Activated CD8-positive, alpha-beta memory T cell treated with anti-CD3 and anti-CD28 coated beads for 24 hours (primary cell): ENCODE measurements at regions not wholly inside any gene's neighbourhood (a gene's known extent, or its start where the extent isn't known, plus 50 kb on each side); places are given as distances from the start of the nearest gene placed in this dataset.

Experiments
- DNase-seq: peaks from one replicate; pipeline ENCODE4 v3.0.0-alpha.2; 2020

- no peak for DNase-seq
These were observed 675.4 kb downstream of the SEMA5A start for GRCh38 chr5:8870349-8870958.

DNA sequence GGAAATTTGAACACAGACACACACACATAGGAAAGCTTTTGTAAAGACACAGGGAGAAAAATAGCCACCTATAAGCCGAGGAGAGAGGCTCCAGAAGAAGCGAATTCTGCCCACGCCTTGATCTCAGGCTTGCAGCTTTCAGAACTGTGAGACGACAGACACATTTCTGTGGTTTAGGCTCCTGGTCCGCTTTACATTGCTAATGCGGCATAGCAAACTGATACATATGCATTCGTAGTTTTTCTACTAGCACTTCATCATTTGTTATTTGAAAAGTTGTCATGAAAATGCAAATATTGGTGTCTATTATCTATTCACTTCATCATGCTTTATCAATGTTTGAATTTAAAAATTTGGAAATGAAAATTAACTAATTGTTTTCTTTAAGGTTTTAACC lies 674.9 kb downstream of the SEMA5A start:
- DNase-seq, result no peak

DNA sequence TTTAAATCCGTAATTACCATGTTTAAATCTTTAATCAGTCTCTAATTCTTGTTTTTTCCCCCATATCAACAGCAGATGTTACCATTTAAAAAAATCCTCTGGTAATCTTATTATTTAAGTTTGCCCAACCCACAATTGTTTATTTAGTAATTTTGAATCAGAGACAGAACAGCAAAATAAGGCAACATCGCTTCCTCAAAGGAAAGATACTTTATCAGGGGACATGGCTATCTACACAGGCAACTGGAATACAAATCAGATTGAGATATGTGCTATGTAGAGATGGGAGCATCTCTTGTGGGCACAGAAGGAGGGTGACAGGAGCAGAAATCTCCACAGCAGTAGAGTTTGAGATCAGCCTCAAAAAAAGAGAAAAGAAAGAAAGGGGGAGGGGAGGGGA lies 674.4 kb downstream of the SEMA5A start:
- DNase-seq, result no peak

DNA sequence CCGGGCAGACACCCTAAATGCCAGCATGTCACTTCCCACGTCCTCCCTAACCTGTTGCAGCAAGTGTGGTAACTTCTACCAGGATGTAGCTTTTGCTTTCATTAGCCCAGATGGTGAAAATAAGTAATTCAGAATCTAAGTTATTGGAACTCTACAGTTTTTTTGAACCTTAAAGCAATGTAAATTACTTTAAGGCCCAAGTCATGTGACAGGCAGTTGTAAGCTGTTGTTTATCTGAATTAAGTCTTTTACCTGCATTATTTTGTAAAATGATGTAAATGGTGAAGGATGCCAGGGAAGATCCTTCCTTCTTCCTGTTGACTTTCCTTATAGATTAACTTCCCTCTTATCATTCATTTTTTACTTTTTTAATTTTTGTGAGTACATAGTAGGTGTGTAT lies 670.2 kb downstream of the SEMA5A start:
- DNase-seq, result no peak

DNA sequence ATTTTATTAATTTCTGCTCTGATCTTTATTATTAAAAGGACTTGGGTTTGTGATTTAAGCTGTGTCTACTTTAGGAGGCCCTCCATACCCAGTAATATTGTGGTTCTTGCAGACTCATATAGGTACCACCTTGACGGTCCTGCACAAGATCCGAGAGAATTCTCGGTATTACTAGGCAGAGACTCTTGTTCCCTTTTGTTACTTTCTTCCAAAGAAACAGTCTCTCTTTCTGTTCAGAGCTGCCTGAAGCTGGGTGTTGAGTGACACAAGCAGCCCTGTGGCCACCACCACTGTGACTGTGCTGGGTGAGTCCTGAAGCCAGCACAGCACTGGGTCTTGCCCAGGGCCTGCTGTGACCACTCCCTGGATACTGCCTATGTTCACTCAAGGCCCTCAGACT lies 666.6 kb downstream of the SEMA5A start:
- DNase-seq, result no peak

GRCh38 chr5:8884029-8884428 lies 661.8 kb downstream of the SEMA5A start:
- no peak for DNase-seq

DNA sequence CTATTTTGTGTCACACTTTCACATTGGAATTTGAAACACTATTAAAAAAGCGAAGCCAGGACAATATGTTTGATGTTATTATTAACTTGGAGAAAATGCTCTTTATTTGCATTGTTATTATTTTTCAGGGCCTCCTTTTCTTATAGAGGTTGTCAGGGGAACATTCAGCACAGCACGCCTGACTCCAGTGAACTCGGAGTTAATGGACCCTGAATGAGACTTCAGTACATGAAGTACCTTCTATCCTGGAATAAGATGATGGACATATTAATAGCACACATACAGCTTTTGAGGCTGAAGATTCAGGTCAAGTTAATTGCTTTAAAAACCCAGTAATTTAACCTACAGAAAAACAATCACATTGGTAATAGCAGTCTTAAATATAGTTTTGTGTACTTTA lies 652.9 kb downstream of the SEMA5A start:
- DNase-seq, result no peak

GRCh38 chr5:8894031-8894430 lies 651.8 kb downstream of the SEMA5A start:
- DNase-seq, result no peak

DNA sequence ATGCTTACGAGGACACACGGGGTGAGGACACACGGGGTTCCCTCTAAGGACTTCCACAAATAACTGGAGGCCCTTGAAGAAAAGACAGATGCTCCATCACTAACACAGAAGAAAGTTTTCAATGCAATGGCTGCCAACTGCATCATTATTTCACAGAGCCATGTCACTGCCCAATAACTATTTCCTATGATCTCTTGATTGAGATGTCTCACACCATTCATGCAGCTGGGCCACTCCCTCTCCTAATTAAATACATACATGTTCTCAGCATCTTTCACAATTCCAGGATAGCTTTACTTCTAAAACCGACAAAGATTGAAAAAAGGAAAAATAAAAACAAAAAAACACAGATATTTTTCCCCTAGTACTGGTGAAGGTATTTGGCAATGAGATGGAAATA lies 650.8 kb downstream of the SEMA5A start:
- DNase-seq, result no peak

- no peak for DNase-seq
These were observed 650.3 kb downstream of the SEMA5A start for GRCh38 chr5:8895599-8895998.

DNA sequence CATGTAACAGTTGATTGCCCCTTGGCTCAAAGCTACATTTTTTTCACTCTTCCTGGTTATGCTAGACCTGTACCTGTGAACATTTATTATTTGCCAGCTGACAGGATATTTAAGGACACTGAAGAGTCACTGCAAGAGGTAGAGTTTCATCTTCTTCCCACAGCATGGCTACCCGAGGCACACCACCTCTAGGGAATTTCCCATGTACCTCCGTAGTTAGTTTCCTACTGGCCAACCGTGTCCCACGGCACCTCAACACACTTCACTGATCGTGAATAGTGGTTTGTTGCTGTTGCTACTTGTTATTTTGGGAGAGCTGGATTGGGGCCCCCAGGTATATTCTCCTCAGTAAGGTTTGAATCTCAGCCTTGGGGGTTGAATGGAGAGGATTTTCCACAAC lies 648.6 kb downstream of the SEMA5A start:
- DNase-seq, result no peak

DNA sequence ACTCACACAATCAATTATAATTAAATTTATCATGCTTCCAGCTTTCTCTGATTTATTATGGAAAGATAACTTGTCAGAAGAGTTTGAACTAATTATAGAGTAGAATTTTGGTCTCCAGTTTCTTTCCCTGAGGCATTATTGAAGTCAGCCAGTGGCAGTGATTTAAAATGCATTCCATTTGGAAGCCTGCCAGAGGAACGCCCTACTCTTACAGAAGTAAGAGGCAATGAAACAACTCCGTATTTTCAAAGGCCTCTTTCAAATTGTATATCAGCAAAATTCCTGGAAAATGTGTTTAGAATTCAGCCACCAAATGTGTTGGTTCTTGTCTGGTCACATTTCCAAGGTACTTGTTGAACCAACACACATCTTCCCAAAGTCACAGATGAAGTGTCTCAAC lies 640.9 kb downstream of the SEMA5A start:
- DNase-seq, result no peak

- no peak for DNase-seq
These were observed 639.4 kb downstream of the SEMA5A start for GRCh38 chr5:8906303-8906967.

GRCh38 chr5:8907168-8907868 lies 638.6 kb downstream of the SEMA5A start:
- no peak for DNase-seq

- no peak for DNase-seq
These were observed 637.7 kb downstream of the SEMA5A start for GRCh38 chr5:8908055-8908683.

- no peak for DNase-seq
These were observed 633.8 kb downstream of the SEMA5A start for GRCh38 chr5:8912106-8912505.

- DNase-seq, result no peak
These were observed 632.4 kb downstream of the SEMA5A start for GRCh38 chr5:8913522-8913921.

DNA sequence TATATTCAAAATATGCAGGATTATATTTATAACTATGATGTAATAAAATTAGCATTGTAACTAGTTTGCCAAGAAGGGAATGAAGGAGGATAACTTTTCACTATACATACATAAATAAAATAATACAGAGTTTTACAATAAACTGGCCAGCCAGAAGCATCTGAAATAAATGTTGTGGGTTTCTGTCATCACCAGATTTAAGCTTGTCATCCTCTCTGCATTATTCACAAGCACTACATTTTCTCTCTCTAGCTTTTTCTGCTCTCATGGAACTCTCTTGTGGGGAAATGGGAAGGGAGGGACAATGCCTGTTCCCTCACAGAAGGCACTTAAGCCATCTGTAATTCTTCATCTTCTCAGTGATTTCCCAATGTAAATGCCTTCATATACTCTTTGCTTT lies 626.8 kb downstream of the SEMA5A start:
- no peak for DNase-seq

DNA sequence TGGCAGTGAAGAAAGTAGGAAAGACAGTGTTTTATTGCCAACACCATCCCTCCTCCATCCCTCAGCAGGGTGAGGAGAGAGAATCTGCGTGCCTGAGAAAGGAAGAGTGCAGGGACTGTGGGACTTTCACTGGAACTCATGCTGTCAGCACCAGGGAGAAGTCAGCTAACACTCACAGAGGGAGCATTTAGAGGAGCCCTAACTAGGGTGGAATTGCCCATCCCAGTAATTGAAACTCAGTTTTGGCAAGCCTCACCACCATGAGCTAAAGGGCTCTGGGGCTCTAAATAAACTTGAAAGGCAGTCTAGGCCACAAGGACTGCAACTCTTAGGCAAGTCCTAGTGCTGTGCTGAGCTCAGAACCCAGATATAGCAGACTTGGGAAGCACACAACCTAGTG lies 622.3 kb downstream of the SEMA5A start:
- no peak for DNase-seq

- no peak for DNase-seq
These were observed 621.7 kb downstream of the SEMA5A start for GRCh38 chr5:8924054-8924793.

DNA sequence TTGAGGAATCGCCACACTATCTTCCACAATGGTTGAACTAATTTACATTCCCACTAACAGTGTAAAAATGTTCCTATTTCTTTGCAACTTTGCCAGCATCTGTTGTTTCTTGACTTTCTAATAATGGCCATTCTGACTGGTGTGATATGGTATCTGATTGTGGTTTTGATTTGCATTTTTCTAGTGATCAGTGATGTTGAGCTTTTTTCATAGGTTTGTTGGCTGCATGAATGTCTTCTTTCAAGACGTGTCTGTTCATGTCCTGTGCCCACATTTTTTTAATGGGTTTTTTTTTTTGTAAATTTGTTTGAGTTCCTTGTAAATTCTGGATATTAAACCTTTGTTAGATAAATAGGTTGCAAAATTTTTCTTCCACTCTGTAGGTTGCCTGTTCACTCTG lies 615.9 kb downstream of the SEMA5A start:
- DNase-seq, result no peak

- DNase-seq, result no peak
These were observed 611.4 kb downstream of the SEMA5A start for GRCh38 chr5:8934455-8934854.

DNA sequence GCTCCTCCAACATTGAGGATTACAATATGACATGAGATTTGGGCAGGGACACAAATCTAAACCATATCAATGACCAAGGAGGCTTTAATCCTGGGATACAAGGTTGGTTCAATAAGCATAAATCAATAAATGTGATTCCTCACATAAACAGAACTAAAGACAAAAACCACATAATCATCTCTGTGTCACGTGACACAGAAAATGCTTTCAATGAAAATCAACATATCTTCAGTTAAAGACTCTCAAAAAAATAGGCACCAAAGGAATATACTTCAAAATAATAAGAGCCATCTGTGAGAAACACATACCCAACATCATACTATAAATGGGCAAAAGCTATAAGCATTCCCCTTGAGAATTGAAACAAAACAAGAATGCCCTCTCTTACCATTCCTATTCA lies 604.9 kb downstream of the SEMA5A start:
- no peak for DNase-seq
